ENCODE measurements at regions not wholly inside any gene's neighbourhood (a gene's known extent, or its start where the extent isn't known, plus 50 kb on each side); places are given as distances from the start of the nearest gene placed in this dataset.

- H3K27ac ChIP-seq (replicated peaks), result no peak overlapping the region
- no peak for DNase-seq (ENCODE audit: low read depth in 1 of 2, low spot score in 1 of 2)
- no peak overlapping the region for H3K4me3 ChIP-seq (replicated peaks; ENCODE audit: insufficient read depth, low read length)
- no peak for TF ChIP-seq CTCF (IDR thresholded peaks at IDR 0.05; ENCODE audit: insufficient read depth, low read length)
- no peak for TF ChIP-seq POLR2AphosphoS5 (IDR thresholded peaks at IDR 0.05; ENCODE audit: low read depth)
- no peak for TF ChIP-seq SPI1 (IDR thresholded peaks at IDR 0.05; ENCODE audit: borderline replicate concordance, low read depth)
- no peak for TF ChIP-seq GABPA (IDR thresholded peaks at IDR 0.05; ENCODE audit: low read depth)
- no peak for TF ChIP-seq REST (IDR thresholded peaks at IDR 0.05; ENCODE audit: insufficient replicate concordance, low read depth)
- H3K27me3 ChIP-seq (ENCODE audit: insufficient read depth, poor library complexity, severe bottlenecking), result no peaks in the 10 kb centered on the region
These were observed 453.9 kb upstream of the PKN2 start for GRCh38 chr1:88230126-88230525.

GRCh38 chr1:88237058-88237457 is 447.0 kb upstream of the PKN2 start:
- H3K27me3 ChIP-seq (ENCODE audit: insufficient read depth, poor library complexity, severe bottlenecking), result no peaks in the 10 kb centered on the region
- no peak overlapping the region for H3K27ac ChIP-seq (replicated peaks)
- no peak overlapping the region for H3K4me3 ChIP-seq (replicated peaks; ENCODE audit: insufficient read depth, low read length)
- no peak for DNase-seq (ENCODE audit: low read depth in 1 of 2, low spot score in 1 of 2)
- no peak for TF ChIP-seq SPI1 (IDR thresholded peaks at IDR 0.05; ENCODE audit: borderline replicate concordance, low read depth)
- TF ChIP-seq GABPA (IDR thresholded peaks at IDR 0.05; ENCODE audit: low read depth), result no peak
- no peak for TF ChIP-seq POLR2AphosphoS5 (IDR thresholded peaks at IDR 0.05; ENCODE audit: low read depth)
- no peak for TF ChIP-seq CTCF (IDR thresholded peaks at IDR 0.05; ENCODE audit: insufficient read depth, low read length)
- no peak for TF ChIP-seq REST (IDR thresholded peaks at IDR 0.05; ENCODE audit: insufficient replicate concordance, low read depth)

GRCh38 chr1:88239205-88239604 is 444.9 kb upstream of the PKN2 start:
- TF ChIP-seq POLR2AphosphoS5 (IDR thresholded peaks at IDR 0.05; ENCODE audit: low read depth) (no peak), SPI1 (IDR thresholded peaks at IDR 0.05; ENCODE audit: borderline replicate concordance, low read depth) (no peak), CTCF (IDR thresholded peaks at IDR 0.05; ENCODE audit: insufficient read depth, low read length) (no peak), REST (IDR thresholded peaks at IDR 0.05; ENCODE audit: insufficient replicate concordance, low read depth) (no peak), GABPA (IDR thresholded peaks at IDR 0.05; ENCODE audit: low read depth) (no peak)

More at GRCh38 chr1:88239205-88239604, 444.9 kb upstream of the PKN2 start:
- no peaks in the 10 kb centered on the region for H3K27me3 ChIP-seq (ENCODE audit: insufficient read depth, poor library complexity, severe bottlenecking)
- H3K27ac ChIP-seq (replicated peaks), result no peak overlapping the region
- no peak overlapping the region for H3K4me3 ChIP-seq (replicated peaks; ENCODE audit: insufficient read depth, low read length)
- DNase-seq (ENCODE audit: low read depth in 1 of 2, low spot score in 1 of 2), result no peak

Measured in HL-60 (cell line).